GM19452 (cell line): ENCODE measurements at regions not wholly inside any gene's neighbourhood (a gene's known extent, or its start where the extent isn't known, plus 50 kb on each side); places are given as distances from the start of the nearest gene placed in this dataset.

Experiments used
- ATAC-seq: cut with Tn5 transposase; IDR thresholded peaks from one replicate; pipeline ENCODE4 v1.9.1; 2021; ENCODE audit not compliant: unreplicated experiment

DNA sequence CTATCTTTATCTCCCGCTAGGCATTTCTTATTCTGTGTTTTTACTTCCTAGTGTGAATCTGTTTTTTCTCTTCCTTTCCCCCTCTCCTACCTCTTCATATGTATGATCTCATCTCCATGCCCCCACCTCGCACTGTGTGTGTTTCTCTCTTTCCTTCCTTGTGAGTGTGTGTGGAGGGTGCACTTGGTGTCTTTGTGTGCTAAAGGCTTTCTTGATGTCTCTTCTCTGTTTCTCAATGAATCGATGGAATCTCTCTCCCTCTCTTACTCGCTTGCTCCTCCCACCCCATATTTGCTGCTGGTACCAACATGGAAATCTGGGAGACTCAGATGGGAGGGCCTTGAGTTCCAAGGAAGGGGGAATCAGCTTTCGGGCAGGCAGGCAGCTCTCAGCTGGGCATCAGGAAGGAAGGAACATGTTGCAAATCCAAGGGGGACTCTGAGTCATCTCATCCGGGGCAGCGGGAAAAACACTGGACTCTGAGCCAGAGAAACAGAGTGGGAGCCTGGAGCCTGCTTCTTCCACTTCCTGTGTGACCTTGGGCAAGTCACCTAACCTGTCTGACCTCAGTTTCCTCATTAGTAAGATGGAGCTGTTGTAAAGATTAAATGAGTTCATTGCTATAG lies 147.5 kb downstream of the PTPRU start:
- ATAC-seq, result no peak

DNA sequence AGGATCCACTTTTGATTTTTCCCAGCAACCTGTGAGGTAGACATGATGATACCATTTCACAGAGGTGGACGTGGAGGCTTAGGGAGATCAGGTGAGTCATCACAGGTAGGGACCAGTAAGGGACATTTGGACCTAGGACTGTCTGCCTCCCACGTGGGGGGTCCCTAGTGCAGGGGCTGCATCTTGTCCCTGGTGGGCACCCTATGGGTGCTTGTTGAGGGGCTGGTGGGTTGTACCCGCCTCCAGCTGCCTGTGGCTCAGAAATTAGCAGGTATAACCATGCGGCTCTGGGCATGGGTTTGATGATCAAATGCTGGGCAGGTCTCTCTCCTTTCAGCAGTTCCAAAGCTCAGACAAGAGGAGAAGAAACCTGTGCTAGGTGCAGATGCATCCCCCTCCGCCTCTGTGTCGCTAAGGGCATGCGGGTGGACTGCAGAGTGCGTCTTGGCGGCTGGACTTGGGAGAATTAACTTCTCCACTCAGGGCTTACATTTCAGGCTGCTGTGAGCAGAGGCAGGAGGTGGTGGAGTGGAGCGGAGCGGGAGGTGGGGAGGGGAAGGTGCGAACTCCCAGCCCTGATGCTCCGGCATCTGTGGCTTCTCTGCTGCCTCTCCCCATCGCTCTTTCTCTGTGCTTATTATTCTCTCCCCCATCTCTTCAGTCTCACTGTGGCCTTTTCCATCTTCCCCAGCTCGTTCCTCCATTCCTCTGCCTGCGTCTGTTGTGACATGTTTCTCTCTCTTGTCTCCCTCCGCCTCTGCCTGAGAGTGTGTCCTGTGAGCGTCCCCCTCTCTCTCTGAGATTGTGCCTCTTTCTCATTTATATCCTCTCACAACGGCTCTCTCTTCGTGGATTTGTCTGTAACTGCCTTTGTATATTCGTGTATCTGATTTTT lies 146.8 kb downstream of the PTPRU start:
- ATAC-seq, result no peak

DNA sequence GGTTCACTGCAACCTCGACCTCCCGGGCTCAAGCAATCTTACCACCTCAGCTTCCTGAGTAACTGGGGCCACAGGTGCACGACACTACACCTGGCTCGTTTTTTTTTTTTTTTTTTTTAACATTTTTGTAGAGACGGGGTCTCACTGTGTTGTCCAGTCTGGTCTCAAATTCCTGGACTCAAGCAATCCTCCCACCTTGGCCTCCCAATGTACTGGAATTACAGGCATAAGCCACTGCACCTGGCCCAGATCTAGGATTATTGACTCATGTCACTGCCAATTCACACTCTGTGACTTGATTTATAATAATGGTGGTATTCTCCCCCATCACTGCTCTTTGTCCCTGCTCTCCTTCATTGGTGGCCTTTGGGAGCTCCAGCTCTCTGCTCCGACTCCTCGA lies 145.1 kb downstream of the PTPRU start:
- no peak for ATAC-seq

DNA sequence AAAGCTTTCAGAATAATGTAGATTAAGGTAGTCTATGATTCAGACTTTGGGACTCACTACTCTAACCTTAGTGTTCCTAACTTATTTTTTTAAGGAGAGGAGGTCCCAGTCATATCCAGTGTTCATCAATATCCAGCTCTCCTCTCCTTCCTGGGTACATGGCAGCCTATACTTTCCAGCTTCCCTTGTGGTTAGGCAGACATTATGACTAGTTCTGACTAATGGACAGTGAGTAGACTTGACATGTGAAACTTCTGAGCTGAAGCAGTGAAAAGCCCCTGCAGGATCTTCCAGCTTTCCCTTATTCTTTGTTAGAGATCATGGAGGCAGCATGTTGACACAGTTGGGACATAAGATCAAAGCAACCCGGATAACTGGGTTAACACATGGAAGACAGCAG lies 144.2 kb downstream of the PTPRU start:
- no peak for ATAC-seq

DNA sequence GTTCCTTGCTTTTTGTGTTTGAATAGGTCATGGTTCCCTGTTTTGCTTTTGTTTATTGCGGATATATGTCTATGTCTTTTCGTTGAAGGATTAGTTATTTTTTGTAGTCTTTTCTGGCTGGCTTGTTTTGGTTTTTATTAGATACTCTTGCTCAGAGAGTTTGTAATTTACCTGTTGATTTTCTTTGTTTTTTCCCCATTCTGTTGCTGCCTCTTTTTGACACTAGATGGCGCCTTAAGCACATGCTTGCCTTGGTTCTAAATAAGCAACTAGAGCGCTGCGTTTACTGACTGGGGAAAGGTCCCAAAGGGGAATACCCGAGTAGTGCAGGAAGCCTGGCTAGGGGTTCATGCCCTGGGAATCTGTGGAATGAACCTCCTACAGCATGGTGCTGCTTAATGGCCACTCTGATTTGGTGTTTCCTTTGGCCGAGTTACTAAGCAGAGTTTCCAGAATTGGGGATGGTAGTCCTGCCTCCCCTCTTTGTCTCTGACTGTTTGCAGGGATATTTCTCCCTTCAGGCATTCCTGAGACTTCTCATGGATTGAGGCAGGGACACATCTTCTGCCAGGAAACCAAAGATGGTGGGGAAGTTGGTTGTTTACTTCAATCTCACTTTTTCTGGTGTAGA lies 143.2 kb downstream of the PTPRU start:
- no peak for ATAC-seq
